Endothelial cell of umbilical vein (primary cell): ENCODE measurements at regions not wholly inside any gene's neighbourhood (a gene's known extent, or its start where the extent isn't known, plus 50 kb on each side); places are given as distances from the start of the nearest gene placed in this dataset.

ENCODE experiments used
- BruUV-seq: library from RNA; stranded (reverse); fragments of 400-500 nt; replicated peaks from 2 replicates; lab custom pipeline; 2021; lab: Mats Ljungman, UMichigan
- CTCF ChIA-PET: fragments of 300-600, 350-600 bp; sonication (Branson Sonifier 250); formaldehyde crosslinking; loops from one replicate; lab custom pipeline; 2021; ENCODE audit warnings: antibody characterized with exemption, inconsistent platforms; lab: Charles Lee
- POLR2A ChIA-PET: fragments of 300-600, 350-600 bp; sonication (Branson Sonifier 250); formaldehyde crosslinking; loops from one replicate; lab custom pipeline; 2021; ENCODE audit warnings: antibody characterized with exemption, inconsistent platforms; lab: Charles Lee
- DNase-seq: peaks from one replicate; pipeline ENCODE4 v3.0.0-alpha.2; 2011; ENCODE audit warnings: low read depth, low spot score
- FAIRE-seq: peaks from 2 replicates; lab custom pipeline; 2011; peaks lifted over from hg19 to GRCh38; lab: Jason Lieb, UNC
- H2AFZ ChIP-seq: 2 replicates; pipeline ENCODE4 v1.6.0; 2012; ENCODE audit warnings: low read depth, low read length, control low read depth, inconsistent platforms
- H3K27ac ChIP-seq: 2 replicates; pipeline ENCODE4 v1.5.1; 2011; ENCODE audit warnings: low read depth, mild to moderate bottlenecking, control low read depth, low read length, moderate library complexity; ENCODE audit not compliant: insufficient read depth
- H3K27me3 ChIP-seq, 2 experiments: 2 replicates each; pipeline versions ENCODE4 v1.6.0 to v1.6.1; 2011; ENCODE audit warnings: low read length in 2 of 2, mixed read lengths in 1 of 2; ENCODE audit not compliant: control insufficient read depth in 2 of 2, insufficient read depth in 2 of 2
- H3K36me3 ChIP-seq, 2 experiments: 2 replicates in 1 of 2; 3 replicates in 1 of 2; pipeline ENCODE4 v1.5.1; 2011; ENCODE audit warnings: low read length in 2 of 2, mild to moderate bottlenecking in 1 of 2, moderate library complexity in 1 of 2; ENCODE audit not compliant: control insufficient read depth in 2 of 2, insufficient read depth in 2 of 2; ENCODE audit errors: extremely low read depth in 1 of 2
- H3K4me1 ChIP-seq: 3 replicates; pipeline ENCODE4 v1.5.1; 2011; ENCODE audit warnings: mild to moderate bottlenecking, low read length; ENCODE audit not compliant: control insufficient read depth, insufficient read depth; ENCODE audit errors: extremely low read depth
- H3K4me2 ChIP-seq: 2 replicates; pipeline ENCODE4 v1.6.1; 2011; ENCODE audit warnings: low read length, control low read depth, mixed read lengths; ENCODE audit not compliant: insufficient read depth
- H3K4me3 ChIP-seq, 3 experiments: fragments of 200-600 bp in 1 of 3; sonication (generic), shearing (Covaris generic) in 1 of 3; replicated peaks in 1 of 3; 2 replicates each; pipeline ENCODE4 v1.5.1; 2011 to 2016; ENCODE audit warnings: control low read depth in 3 of 3, low read length in 3 of 3, mild to moderate bottlenecking in 2 of 3, inconsistent platforms in 1 of 3, low read depth in 1 of 3, moderate library complexity in 1 of 3; ENCODE audit not compliant: insufficient read depth in 1 of 3
- H3K79me2 ChIP-seq: 2 replicates; pipeline ENCODE4 v1.6.0; 2012; ENCODE audit warnings: low read length, inconsistent platforms; ENCODE audit not compliant: control insufficient read depth, insufficient read depth
- H3K9ac ChIP-seq: replicated peaks from 2 replicates; pipeline ENCODE3; 2011; ENCODE audit warnings: low read length, control low read depth; ENCODE audit not compliant: insufficient read depth; ENCODE audit errors: extremely low read depth
- H3K9me1 ChIP-seq: replicated peaks from 3 replicates; pipeline ENCODE4 v1.6.0; 2011; ENCODE audit warnings: mild to moderate bottlenecking, low read length; ENCODE audit not compliant: control insufficient read depth, insufficient read depth; ENCODE audit errors: extremely low read depth
- H3K9me3 ChIP-seq: replicated peaks from 2 replicates; pipeline ENCODE4 v1.5.1; 2012; ENCODE audit warnings: low read length, inconsistent platforms; ENCODE audit not compliant: control insufficient read depth, insufficient read depth
- H4K20me1 ChIP-seq: replicated peaks from 2 replicates; pipeline ENCODE3; 2011; ENCODE audit warnings: mild to moderate bottlenecking, low read length; ENCODE audit not compliant: control insufficient read depth, insufficient read depth; ENCODE audit errors: extremely low read depth
- CTCF ChIP-seq, 2 donors: IDR thresholded peaks; 1 replicate in 1 of 2; 2 replicates in 1 of 2; pipeline ENCODE4 v1.5.1; 2011; ENCODE audit warnings: low read length in 2 of 2, mild to moderate bottlenecking in 2 of 2, moderate library complexity in 2 of 2, control low read depth in 1 of 2, inconsistent platforms in 1 of 2, low read depth in 1 of 2; ENCODE audit not compliant: insufficient read depth in 1 of 2; ENCODE audit errors: extremely low read depth in 1 of 2
- EZH2 ChIP-seq: IDR thresholded peaks from 2 replicates; pipeline ENCODE4 v1.6.1; 2012; ENCODE audit warnings: borderline replicate concordance, low read depth, mild to moderate bottlenecking, moderate library complexity, low read length, inconsistent platforms; ENCODE audit not compliant: severe bottlenecking
- FOS ChIP-seq: IDR thresholded peaks from 2 replicates; pipeline ENCODE4 v1.6.1; 2011; ENCODE audit warnings: mild to moderate bottlenecking, low read length, moderate library complexity, borderline replicate concordance; ENCODE audit not compliant: insufficient read depth
- GATA2 ChIP-seq: IDR thresholded peaks from 2 replicates; pipeline ENCODE4 v1.7.0; 2011; ENCODE audit warnings: low read depth, mild to moderate bottlenecking, moderate library complexity, mixed read lengths, low read length; ENCODE audit not compliant: insufficient read length, insufficient read depth
- JUN ChIP-seq: IDR thresholded peaks from 2 replicates; pipeline ENCODE4 v1.6.1; 2011; ENCODE audit warnings: borderline replicate concordance, low read depth; ENCODE audit not compliant: insufficient read length, insufficient read depth
- MYC ChIP-seq: IDR thresholded peaks from one replicate; pipeline ENCODE4 v1.6.1; 2011; ENCODE audit warnings: mild to moderate bottlenecking, low read depth, low read length
- POLR2A ChIP-seq: IDR thresholded peaks from 2 replicates; pipeline ENCODE4 v1.6.1; 2012; ENCODE audit warnings: low read depth, mild to moderate bottlenecking, control low read depth, low read length
- POLR2AphosphoS5 ChIP-seq: IDR thresholded peaks from 2 replicates; pipeline ENCODE4 v1.6.1; 2012; ENCODE audit warnings: low read depth, mild to moderate bottlenecking, control low read depth, low read length, moderate library complexity; ENCODE audit not compliant: insufficient read depth
- dilution Hi-C: fragments of 300-500 bp; cut with MboI; formaldehyde crosslinking; loops from one replicate; pipeline ENCODE4 v1.15.0; 2019; ENCODE audit warnings: low sequenced_read_pairs; ENCODE audit not compliant: extremely low pct_ligation_motif_present
- intact Hi-C: fragments of 100-400 bp; cut with micrococcal nuclease; formaldehyde crosslinking; loops from one replicate; pipeline ENCODE4 v1.10.0; 2022
- TF ChIP-seq, protein P1 (sequence below): IDR thresholded peaks from 2 replicates; pipeline ENCODE4 v1.6.1; 2011; ENCODE audit not compliant: insufficient read depth, insufficient read length

DNA sequence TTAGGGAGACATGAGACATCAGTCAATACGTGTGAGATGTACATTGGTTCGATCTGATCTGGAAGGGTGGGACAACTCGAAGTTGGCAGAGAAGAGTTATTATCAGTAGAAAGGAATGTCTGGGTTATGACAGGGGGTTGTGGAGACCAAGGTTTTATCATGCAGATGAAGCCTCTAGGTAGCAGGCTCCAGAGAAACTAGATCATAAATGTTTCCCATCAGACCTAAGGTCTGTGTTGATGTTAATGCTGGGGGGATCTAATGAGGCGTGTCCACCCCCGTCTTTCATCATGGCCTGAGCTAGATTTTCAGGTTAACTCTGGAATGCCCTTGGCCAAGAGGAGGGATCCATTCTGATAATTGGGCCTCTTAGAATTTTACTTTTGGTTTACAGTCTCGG is 187.0 kb upstream of the KL start:
- TF ChIP-seq POLR2A (no peak), EZH2 (no peak), POLR2AphosphoS5 (no peak), CTCF (IDR thresholded peaks at IDR 0.05; ENCODE audit: extremely low read depth in 1 of 2, insufficient read depth in 1 of 2, low read depth in 1 of 2, low read length in 2 of 2) (no peak), FOS (no peak), JUN (no peak), MYC (no peak), GATA2 (no peak)
- TF ChIP-seq, protein P1, sequence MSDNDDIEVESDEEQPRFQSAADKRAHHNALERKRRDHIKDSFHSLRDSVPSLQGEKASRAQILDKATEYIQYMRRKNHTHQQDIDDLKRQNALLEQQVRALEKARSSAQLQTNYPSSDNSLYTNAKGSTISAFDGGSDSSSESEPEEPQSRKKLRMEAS: no peak
- no peaks in the 10 kb centered on the region for H3K4me1 ChIP-seq
- CTCF ChIA-PET: interaction anchor here (1.2 kb wide), 1 partner anchor 8 kb away, joined by 5 read pairs; no protein-coding TSS in a partner anchor
- H3K9me1 ChIP-seq: no peaks in the 10 kb centered on the region
- FAIRE-seq (no peak), DNase-seq (no peak)
- H3K79me2 ChIP-seq: no peaks in the 10 kb centered on the region
- POLR2A ChIA-PET: no interaction called here
- no peak overlapping the region for H2AFZ ChIP-seq
- intact Hi-C loops (no loop called here), dilution Hi-C loops (no loop called here)
- no peak overlapping the region for H3K27ac ChIP-seq
- peaks cover 0 to 3% of the 10 kb centered on the region in 2 experiments for H3K27me3 ChIP-seq
- no peak overlapping the region for H3K4me3 ChIP-seq
- no TSS peak for BruUV-seq
- no peaks in the 10 kb centered on the region for H4K20me1 ChIP-seq
- no peak overlapping the region for H3K4me2 ChIP-seq
- no peaks in the 10 kb centered on the region for H3K9me3 ChIP-seq
- no peaks in the 10 kb centered on the region for H3K36me3 ChIP-seq
- no peak overlapping the region for H3K9ac ChIP-seq
